Spleen (tissue), 7 donors: ENCODE measurements at regions not wholly inside any gene's neighbourhood (a gene's known extent, or its start where the extent isn't known, plus 50 kb on each side); places are given as distances from the start of the nearest gene placed in this dataset.
"Not testable (repeated sequence)": the region's sequence is repeated elsewhere in the genome, so short reads cannot be mapped to it uniquely, and the experiment has no call there.

Experiments
- CTCF ChIP-seq, 11 experiments: fragments of 200-600 bp in 7 of 11; fragments of 450-650 bp in 4 of 11; sonication (generic) in 4 of 11; IDR thresholded peaks in 8 of 11; conservative IDR thresholded peaks in 3 of 11; 1 replicate in 7 of 11; 2 replicates in 4 of 11; pipeline versions ENCODE4 v1.4.0 to v1.8.0; 2016 to 2021; ENCODE audit warnings: antibody characterized with exemption in 11 of 11, inconsistent platforms in 4 of 11, mild to moderate bottlenecking in 1 of 11
- POLR2A ChIP-seq, 3 donors: fragments of 450-650 bp; IDR thresholded peaks; one replicate each; pipeline ENCODE4 v1.5.1; 2017; ENCODE audit warnings: antibody characterized with exemption in 3 of 3, mild to moderate bottlenecking in 1 of 3
- donor health status: DM: no; HTN: no; CAD: no; lungs with moderate emphysema.
- donor health status: DM: no; HTN: no; CAD: no.
- donor health status: DM: no; HTN: no; CAD: no.

GRCh38 chr16:65549689-65550088, 427.8 kb upstream of the CDH11 start:
- not testable (repeated sequence) for TF ChIP-seq CTCF (IDR thresholded peaks at IDR 0.05 in 8 of 11, conservative IDR thresholded peaks at IDR 0.05 in 3 of 11); POLR2A (IDR thresholded peaks at IDR 0.05)
